NCI-H510A (cell line): ENCODE measurements at regions not wholly inside any gene's neighbourhood (a gene's known extent, or its start where the extent isn't known, plus 50 kb on each side); places are given as distances from the start of the nearest gene placed in this dataset.

ENCODE experiments used
- DNase-seq: peaks from one replicate; lab custom pipeline; 2025; lab: John Stamatoyannopoulos, UW

GRCh38 chr2:146489386-146489785 is 1355.4 kb upstream of the ACVR2A start:
- DNase-seq, result no peak

- no peak for DNase-seq
Measured at GRCh38 chr2:146481629-146482028, 1363.2 kb upstream of the ACVR2A start.

- DNase-seq, result no peak
Measured at GRCh38 chr2:146477383-146477782, 1367.4 kb upstream of the ACVR2A start.

- DNase-seq, result no peak
Measured at GRCh38 chr2:146468578-146468977, 1376.3 kb upstream of the ACVR2A start.

- no peak for DNase-seq
Measured at GRCh38 chr2:146467425-146467824, 1377.4 kb upstream of the ACVR2A start.

- DNase-seq, result no peak
Measured at GRCh38 chr2:146465460-146465859, 1379.4 kb upstream of the ACVR2A start.

- DNase-seq, result no peak
Measured at GRCh38 chr2:146461068-146461467, 1383.8 kb upstream of the ACVR2A start.

GRCh38 chr2:146458585-146458984 is 1386.2 kb upstream of the ACVR2A start:
- no peak for DNase-seq

- no peak for DNase-seq
Measured at GRCh38 chr2:146457221-146457620, 1387.6 kb upstream of the ACVR2A start.

- no peak for DNase-seq
Measured at GRCh38 chr2:146455325-146455724, 1389.5 kb upstream of the ACVR2A start.

GRCh38 chr2:146451972-146452371 is 1392.9 kb upstream of the ACVR2A start:
- no peak for DNase-seq

GRCh38 chr2:146450131-146450530 is 1394.7 kb upstream of the ACVR2A start:
- DNase-seq, result no peak

- DNase-seq, result no peak
Measured at GRCh38 chr2:146444987-146445386, 1399.8 kb upstream of the ACVR2A start.

- no peak for DNase-seq
Measured at GRCh38 chr2:146444085-146444484, 1400.7 kb upstream of the ACVR2A start.

GRCh38 chr2:146438246-146438645 is 1406.6 kb upstream of the ACVR2A start:
- no peak for DNase-seq

GRCh38 chr2:146437712-146438111 is 1407.1 kb upstream of the ACVR2A start:
- DNase-seq, result no peak

- DNase-seq, result no peak
Measured at GRCh38 chr2:146433116-146433875, 1411.5 kb upstream of the ACVR2A start.

- no peak for DNase-seq
Measured at GRCh38 chr2:146429366-146429765, 1415.5 kb upstream of the ACVR2A start.

GRCh38 chr2:146417942-146418341 is 1426.9 kb upstream of the ACVR2A start:
- DNase-seq, result no peak

GRCh38 chr2:146415291-146415690 is 1429.5 kb upstream of the ACVR2A start:
- no peak for DNase-seq

GRCh38 chr2:146414456-146414855 is 1430.4 kb upstream of the ACVR2A start:
- DNase-seq, result no peak

- DNase-seq, result no peak
Measured at GRCh38 chr2:146413086-146413610, 1431.7 kb upstream of the ACVR2A start.

- no peak for DNase-seq
Measured at GRCh38 chr2:146412625-146413024, 1432.2 kb upstream of the ACVR2A start.
